Mesothelial cell of epicardium (in vitro differentiated cells): ENCODE measurements at regions not wholly inside any gene's neighbourhood (a gene's known extent, or its start where the extent isn't known, plus 50 kb on each side); places are given as distances from the start of the nearest gene placed in this dataset.
A peak's percentile ranks its signal among the peaks of the same experiment; 100 is the strongest.

Experiments used
- DNase-seq, 2 experiments: peaks; one replicate each; pipeline ENCODE4 v3.0.0; 2021; ENCODE audit warnings: low spot score in 2 of 2; ENCODE audit not compliant: unreplicated experiment in 2 of 2
- H3K27ac Mint-ChIP-seq: 2 replicates; pipeline ENCODE4 v1.8.0; 2021; ENCODE audit warnings: mixed read lengths
- H3K27me3 Mint-ChIP-seq: 2 replicates; pipeline ENCODE4 v1.8.0; 2021; ENCODE audit warnings: low read depth, mixed read lengths
- H3K36me3 Mint-ChIP-seq: 2 replicates; pipeline ENCODE4 v1.8.0; 2021; ENCODE audit warnings: mixed read lengths
- H3K4me1 Mint-ChIP-seq: 2 replicates; pipeline ENCODE4 v1.8.0; 2021; ENCODE audit warnings: mixed read lengths
- H3K4me3 Mint-ChIP-seq: 2 replicates; pipeline ENCODE4 v1.8.0; 2021; ENCODE audit warnings: mild to moderate bottlenecking, moderate library complexity, mixed read lengths
- H3K9me3 Mint-ChIP-seq: 2 replicates; pipeline ENCODE4 v1.8.0; 2021; ENCODE audit warnings: mixed read lengths
- TF ChIP-seq, protein P1 (sequence below): fragments of 200-600 bp; sonication (generic); IDR thresholded peaks from one replicate; pipeline ENCODE4 v1.5.0; 2021; ENCODE audit warnings: antibody characterized with exemption; ENCODE audit not compliant: unreplicated experiment

DNA sequence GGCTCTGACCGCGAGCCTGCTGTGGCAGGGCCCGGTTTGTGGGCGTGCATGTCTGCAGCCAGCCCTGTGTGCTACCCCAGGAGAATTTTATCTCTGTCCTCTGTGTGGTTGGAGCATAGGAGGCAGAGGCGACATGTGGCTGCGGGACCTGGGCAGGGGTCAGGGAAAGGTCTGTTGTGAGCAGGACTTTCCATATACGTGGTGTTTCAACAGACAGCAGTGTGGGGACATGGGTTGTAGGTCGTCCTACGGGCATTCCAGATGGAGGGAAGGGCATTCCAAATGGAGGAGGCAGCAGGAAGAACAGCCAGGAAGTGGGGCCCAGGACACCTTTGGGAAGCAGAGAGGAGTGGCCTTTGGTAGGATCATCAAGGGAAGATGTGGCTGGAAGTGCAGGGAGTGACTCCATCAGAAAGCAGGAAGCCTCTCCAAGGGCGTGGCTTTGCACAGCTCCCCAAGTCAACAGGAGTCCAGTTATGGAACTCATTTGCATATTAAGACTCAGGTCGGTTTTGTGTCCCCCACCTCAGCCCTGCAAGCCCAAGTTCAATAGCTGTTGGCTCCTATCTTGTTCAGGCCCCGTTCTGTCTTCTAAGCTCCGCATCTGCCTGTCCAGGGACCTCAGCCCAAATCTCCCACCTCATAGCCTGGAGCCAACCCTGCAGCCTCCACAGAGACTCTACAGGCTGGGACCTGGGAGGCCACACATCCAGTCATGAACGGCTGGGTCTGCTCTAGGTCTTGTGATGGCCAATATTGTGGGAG, 309.1 kb downstream of the MATN1 start:
- Mint-ChIP-seq H3K9me3 (no peaks in the 10 kb centered on the region), H3K4me3 (no peak overlapping the region), H3K4me1 (peaks cover 26% of the 10 kb centered on the region), H3K27me3 (peaks cover 9% of the 10 kb centered on the region), H3K27ac (no peak overlapping the region), H3K36me3 (no peaks in the 10 kb centered on the region)
- DNase-seq, result peak in 1 of 2 experiments; percentile 28
- TF ChIP-seq, protein P1, sequence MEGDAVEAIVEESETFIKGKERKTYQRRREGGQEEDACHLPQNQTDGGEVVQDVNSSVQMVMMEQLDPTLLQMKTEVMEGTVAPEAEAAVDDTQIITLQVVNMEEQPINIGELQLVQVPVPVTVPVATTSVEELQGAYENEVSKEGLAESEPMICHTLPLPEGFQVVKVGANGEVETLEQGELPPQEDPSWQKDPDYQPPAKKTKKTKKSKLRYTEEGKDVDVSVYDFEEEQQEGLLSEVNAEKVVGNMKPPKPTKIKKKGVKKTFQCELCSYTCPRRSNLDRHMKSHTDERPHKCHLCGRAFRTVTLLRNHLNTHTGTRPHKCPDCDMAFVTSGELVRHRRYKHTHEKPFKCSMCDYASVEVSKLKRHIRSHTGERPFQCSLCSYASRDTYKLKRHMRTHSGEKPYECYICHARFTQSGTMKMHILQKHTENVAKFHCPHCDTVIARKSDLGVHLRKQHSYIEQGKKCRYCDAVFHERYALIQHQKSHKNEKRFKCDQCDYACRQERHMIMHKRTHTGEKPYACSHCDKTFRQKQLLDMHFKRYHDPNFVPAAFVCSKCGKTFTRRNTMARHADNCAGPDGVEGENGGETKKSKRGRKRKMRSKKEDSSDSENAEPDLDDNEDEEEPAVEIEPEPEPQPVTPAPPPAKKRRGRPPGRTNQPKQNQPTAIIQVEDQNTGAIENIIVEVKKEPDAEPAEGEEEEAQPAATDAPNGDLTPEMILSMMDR, result no peak

DNA sequence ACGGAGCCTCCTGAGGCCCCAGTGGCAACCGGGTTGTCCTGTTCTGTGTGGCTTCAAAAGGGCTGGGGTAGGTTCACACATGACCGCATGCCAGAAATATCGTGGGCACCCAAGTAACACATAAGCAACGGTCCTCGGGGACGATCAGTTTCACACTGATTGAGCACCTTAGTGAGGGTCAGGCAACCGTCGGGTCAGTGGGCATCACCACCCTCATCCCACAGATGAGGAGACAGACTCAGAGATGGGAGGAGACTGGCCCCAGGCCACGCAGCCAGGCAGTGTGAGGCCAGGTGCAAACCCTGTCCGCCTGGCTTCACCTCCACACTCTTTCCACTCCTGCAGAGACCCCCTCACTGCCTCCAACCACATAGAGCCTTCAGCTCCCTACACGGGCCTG, 309.8 kb downstream of the MATN1 start:
- no peaks in the 10 kb centered on the region for H3K9me3 Mint-ChIP-seq
- peak in 1 of 2 experiments; percentile 22 for DNase-seq
- no peak overlapping the region for H3K27ac Mint-ChIP-seq
- no peaks in the 10 kb centered on the region for H3K36me3 Mint-ChIP-seq
- H3K27me3 Mint-ChIP-seq, result peaks cover 14% of the 10 kb centered on the region
- H3K4me3 Mint-ChIP-seq, result no peak overlapping the region
- H3K4me1 Mint-ChIP-seq, result peaks cover 26% of the 10 kb centered on the region
- TF ChIP-seq, protein P1, result no peak

DNA sequence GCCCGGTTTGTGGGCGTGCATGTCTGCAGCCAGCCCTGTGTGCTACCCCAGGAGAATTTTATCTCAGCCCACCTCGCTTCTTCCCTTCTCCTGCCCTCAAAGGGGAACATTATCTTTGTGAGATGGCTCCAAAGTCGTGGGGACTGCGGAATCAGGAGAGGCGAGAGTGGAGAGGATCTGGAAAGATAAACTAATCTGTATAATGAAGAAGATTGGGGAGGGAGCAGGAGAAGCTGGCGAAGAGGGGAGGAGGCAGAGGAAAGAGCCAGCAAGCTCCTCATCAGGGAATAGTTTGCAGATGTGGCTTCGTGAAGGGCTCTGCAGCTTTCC, 310.3 kb downstream of the MATN1 start:
- Mint-ChIP-seq H3K27ac (no peak overlapping the region), H3K4me1 (peaks cover 20% of the 10 kb centered on the region), H3K4me3 (no peak overlapping the region), H3K27me3 (peaks cover 14% of the 10 kb centered on the region), H3K36me3 (no peaks in the 10 kb centered on the region), H3K9me3 (no peaks in the 10 kb centered on the region)
- peak in 1 of 2 experiments; percentile 29 for DNase-seq
- TF ChIP-seq, protein P1, result no peak

DNA sequence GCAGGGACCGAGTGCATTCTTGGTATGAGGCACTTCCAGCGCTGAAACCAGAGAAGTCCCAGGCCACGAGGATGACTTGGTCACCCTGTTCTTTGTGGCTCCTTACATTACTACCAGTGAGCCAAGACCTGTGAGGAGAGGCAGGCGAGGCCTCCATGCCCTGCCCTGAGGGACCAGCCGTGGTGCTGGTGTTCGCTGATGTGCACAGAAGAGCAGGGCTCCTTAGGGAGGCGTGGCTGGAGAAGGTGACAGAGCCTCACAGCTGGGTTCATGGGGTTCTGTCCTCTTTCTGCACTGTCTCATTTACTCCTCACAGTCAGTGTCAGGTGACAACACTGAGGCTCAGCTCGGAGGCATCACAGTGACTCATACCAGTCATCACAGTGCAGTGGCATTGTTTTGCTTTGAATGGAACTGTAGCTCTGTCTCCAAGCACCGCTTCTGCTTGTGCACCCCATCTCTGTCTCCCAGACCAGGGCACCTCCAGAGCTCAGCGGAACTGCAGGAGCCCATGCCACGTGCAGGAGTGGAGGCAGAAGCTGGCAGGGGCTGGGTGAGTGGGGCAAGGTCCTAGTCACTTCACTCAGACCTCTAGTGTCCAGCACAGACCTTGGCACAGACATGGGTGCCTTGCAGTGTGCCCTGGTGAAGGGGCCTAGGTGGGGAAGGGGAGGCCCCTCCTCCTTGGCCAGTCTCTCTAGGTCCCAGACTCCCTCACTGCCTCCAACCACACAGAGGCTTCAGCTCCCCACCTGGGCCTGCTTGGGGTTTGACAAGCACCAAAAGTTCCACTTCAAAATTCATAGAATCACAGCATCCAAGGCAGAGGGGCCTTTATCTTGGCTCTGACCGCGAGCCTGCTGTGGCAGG, 310.9 kb downstream of the MATN1 start:
- TF ChIP-seq, protein P1, result no peak
- Mint-ChIP-seq H3K9me3 (no peaks in the 10 kb centered on the region), H3K4me3 (no peak overlapping the region), H3K27me3 (peaks cover 17% of the 10 kb centered on the region), H3K27ac (no peak overlapping the region), H3K4me1 (peaks cover 20% of the 10 kb centered on the region), H3K36me3 (no peaks in the 10 kb centered on the region)
- DNase-seq, result peak in 1 of 2 experiments; percentile 28

DNA sequence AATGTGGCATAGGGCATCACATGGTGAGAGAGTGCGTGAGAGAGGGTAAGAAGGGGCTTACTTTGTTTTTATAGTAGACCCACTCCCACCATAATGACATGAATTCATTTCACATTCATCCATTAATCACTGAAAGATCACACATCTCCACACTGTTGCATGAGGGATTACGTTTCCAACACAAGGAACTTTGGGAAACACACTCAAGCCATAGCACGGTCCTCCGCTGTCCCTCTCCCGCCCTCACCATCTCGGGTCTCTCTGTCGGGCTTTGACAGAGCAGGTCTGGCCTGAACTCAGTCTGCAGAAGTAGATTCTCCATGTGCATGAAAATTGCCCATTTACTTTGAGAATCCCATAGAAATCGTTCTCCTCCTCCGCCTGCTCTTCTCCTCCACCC, 312.2 kb downstream of the MATN1 start:
- Mint-ChIP-seq H3K27ac (no peak overlapping the region), H3K27me3 (peaks cover 20% of the 10 kb centered on the region), H3K36me3 (no peaks in the 10 kb centered on the region), H3K9me3 (no peaks in the 10 kb centered on the region), H3K4me1 (peaks cover 32% of the 10 kb centered on the region), H3K4me3 (no peak overlapping the region)
- DNase-seq, result peak in 1 of 2 experiments; percentile 21
- TF ChIP-seq, protein P1, result no peak
